PFSK-1 (cell line): ENCODE measurements at regions not wholly inside any gene's neighbourhood (a gene's known extent, or its start where the extent isn't known, plus 50 kb on each side); places are given as distances from the start of the nearest gene placed in this dataset.

ENCODE experiments used
- FOXP2 ChIP-seq: optimal IDR thresholded peaks from 2 replicates; pipeline ENCODE3; 2011; ENCODE audit warnings: borderline replicate concordance, control low read depth, inconsistent platforms; ENCODE audit not compliant: insufficient read depth; ENCODE audit errors: extremely low read length, extremely low read depth
- POLR2AphosphoS5 ChIP-seq: IDR thresholded peaks from 2 replicates; pipeline ENCODE4 v1.6.1; 2012; ENCODE audit warnings: low read depth, mild to moderate bottlenecking, control low read depth, low read length, moderate library complexity
- REST ChIP-seq, 2 experiments: IDR thresholded peaks; 2 replicates each; pipeline versions ENCODE4 v1.6.1 to v1.8.0; 2011 to 2012; ENCODE audit warnings: low read depth in 2 of 2, low read length in 2 of 2, control low read depth in 1 of 2, inconsistent platforms in 1 of 2, mild to moderate bottlenecking in 1 of 2, moderate library complexity in 1 of 2; ENCODE audit not compliant: insufficient read depth in 1 of 2
- SIN3A ChIP-seq: IDR thresholded peaks from 2 replicates; pipeline ENCODE4 v1.6.1; 2012; ENCODE audit warnings: mild to moderate bottlenecking, low read length, moderate library complexity, borderline replicate concordance; ENCODE audit not compliant: insufficient read depth
- TAF1 ChIP-seq: IDR thresholded peaks from 2 replicates; pipeline ENCODE4 v1.6.1; 2012; ENCODE audit warnings: low read length, control low read depth, borderline replicate concordance; ENCODE audit not compliant: insufficient read depth

GRCh38 chr16:73793260-73793659, 503.4 kb upstream of the PSMD7 start:
- no peak for TF ChIP-seq FOXP2
- no peak for TF ChIP-seq REST (IDR thresholded peaks at IDR 0.05; ENCODE audit: insufficient read depth in 1 of 2, low read depth in 2 of 2, low read length in 2 of 2)
- TF ChIP-seq POLR2AphosphoS5, result no peak

- no peak for TF ChIP-seq FOXP2
- TF ChIP-seq SIN3A, result no peak
- no peak for TF ChIP-seq TAF1
- no peak for TF ChIP-seq REST (IDR thresholded peaks at IDR 0.05; ENCODE audit: insufficient read depth in 1 of 2, low read depth in 2 of 2, low read length in 2 of 2)
- TF ChIP-seq POLR2AphosphoS5, result no peak
These were observed 504.2 kb upstream of the PSMD7 start for GRCh38 chr16:73792199-73793020.

- TF ChIP-seq REST (IDR thresholded peaks at IDR 0.05; ENCODE audit: insufficient read depth in 1 of 2, low read depth in 2 of 2, low read length in 2 of 2) (no peak), FOXP2 (no peak), SIN3A (no peak), TAF1 (no peak), POLR2AphosphoS5 (no peak)
These were observed 515.3 kb upstream of the PSMD7 start for GRCh38 chr16:73781297-73781696.

GRCh38 chr16:73778887-73779286, 517.7 kb upstream of the PSMD7 start:
- TF ChIP-seq POLR2AphosphoS5 (no peak), FOXP2 (no peak), SIN3A (no peak), REST (IDR thresholded peaks at IDR 0.05; ENCODE audit: insufficient read depth in 1 of 2, low read depth in 2 of 2, low read length in 2 of 2) (no peak), TAF1 (no peak)

- TF ChIP-seq POLR2AphosphoS5 (no peak), FOXP2 (no peak), SIN3A (no peak), TAF1 (no peak), REST (IDR thresholded peaks at IDR 0.05; ENCODE audit: insufficient read depth in 1 of 2, low read depth in 2 of 2, low read length in 2 of 2) (no peak)
These were observed 520.7 kb upstream of the PSMD7 start for GRCh38 chr16:73775841-73776388.
